LNCaP clone FGC (cell line): ENCODE measurements at regions not wholly inside any gene's neighbourhood (a gene's known extent, or its start where the extent isn't known, plus 50 kb on each side); places are given as distances from the start of the nearest gene placed in this dataset.

Experiments used
- DNase-seq: peaks from one replicate; pipeline ENCODE4 v3.0.0-alpha.2; 2011; ENCODE audit warnings: low read depth
- H3K4me3 ChIP-seq: 2 replicates; pipeline ENCODE4 v1.5.1; 2011; ENCODE audit warnings: mild to moderate bottlenecking, low read depth, low read length, control low read depth
- TF ChIP-seq, protein P1 (sequence below): IDR thresholded peaks from 2 replicates; pipeline ENCODE4 v1.5.1; 2012; ENCODE audit warnings: mild to moderate bottlenecking; ENCODE audit not compliant: control insufficient read depth, insufficient read depth; ENCODE audit errors: extremely low read depth

DNA sequence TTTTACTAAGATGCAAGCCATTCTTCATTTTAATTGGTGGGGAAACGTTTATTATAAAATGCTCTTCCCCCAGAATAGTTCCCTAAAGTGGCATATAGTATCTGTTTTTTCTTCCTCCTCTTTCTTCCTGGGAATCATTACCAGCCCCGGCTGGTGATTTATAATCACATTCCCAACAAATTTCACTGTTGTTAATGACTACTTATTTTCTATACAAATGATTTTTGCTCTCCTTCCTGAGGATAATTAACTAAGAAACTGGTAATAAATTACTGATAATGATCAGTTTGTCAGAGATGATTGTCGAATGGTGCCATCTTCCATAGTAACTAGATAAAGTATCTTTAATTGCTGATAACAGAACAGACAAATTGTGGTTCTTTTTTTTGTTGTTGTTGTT, 785.5 kb upstream of the RBFOX1 start:
- TF ChIP-seq, protein P1, sequence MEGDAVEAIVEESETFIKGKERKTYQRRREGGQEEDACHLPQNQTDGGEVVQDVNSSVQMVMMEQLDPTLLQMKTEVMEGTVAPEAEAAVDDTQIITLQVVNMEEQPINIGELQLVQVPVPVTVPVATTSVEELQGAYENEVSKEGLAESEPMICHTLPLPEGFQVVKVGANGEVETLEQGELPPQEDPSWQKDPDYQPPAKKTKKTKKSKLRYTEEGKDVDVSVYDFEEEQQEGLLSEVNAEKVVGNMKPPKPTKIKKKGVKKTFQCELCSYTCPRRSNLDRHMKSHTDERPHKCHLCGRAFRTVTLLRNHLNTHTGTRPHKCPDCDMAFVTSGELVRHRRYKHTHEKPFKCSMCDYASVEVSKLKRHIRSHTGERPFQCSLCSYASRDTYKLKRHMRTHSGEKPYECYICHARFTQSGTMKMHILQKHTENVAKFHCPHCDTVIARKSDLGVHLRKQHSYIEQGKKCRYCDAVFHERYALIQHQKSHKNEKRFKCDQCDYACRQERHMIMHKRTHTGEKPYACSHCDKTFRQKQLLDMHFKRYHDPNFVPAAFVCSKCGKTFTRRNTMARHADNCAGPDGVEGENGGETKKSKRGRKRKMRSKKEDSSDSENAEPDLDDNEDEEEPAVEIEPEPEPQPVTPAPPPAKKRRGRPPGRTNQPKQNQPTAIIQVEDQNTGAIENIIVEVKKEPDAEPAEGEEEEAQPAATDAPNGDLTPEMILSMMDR = no peak
- no peak overlapping the region for H3K4me3 ChIP-seq
- DNase-seq = no peak

DNA sequence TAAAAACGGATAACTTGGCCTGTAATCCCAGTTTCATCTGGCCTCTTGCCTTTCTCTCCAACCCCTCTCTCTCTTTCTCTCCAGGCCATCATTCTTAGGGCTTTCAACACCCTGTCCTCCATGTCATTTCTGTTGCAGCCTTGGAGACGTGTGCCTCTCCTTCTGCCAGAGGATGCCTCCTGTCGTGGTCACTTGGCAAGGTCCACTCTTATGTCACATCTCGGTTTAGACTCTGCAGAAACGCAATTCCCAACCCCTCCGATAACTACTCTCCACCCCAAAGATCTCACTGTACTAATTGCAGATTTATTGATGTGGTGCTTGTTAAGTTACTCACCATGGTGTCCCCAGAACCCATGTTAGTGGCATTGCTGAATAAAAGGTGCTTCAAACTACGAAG, 787.3 kb upstream of the RBFOX1 start:
- no peak overlapping the region for H3K4me3 ChIP-seq
- DNase-seq = no peak
- TF ChIP-seq, protein P1 = no peak

GRCh38 chr16:6541267-6541666, 791.4 kb upstream of the RBFOX1 start:
- no peak overlapping the region for H3K4me3 ChIP-seq
- DNase-seq = no peak
- TF ChIP-seq, protein P1 = no peak

GRCh38 chr16:6536411-6536810, 796.2 kb upstream of the RBFOX1 start:
- no peak overlapping the region for H3K4me3 ChIP-seq
- TF ChIP-seq, protein P1 = no peak
- DNase-seq = no peak

- TF ChIP-seq, protein P1 = no peak
- no peak overlapping the region for H3K4me3 ChIP-seq
- DNase-seq = no peak
These were observed 801.6 kb upstream of the RBFOX1 start for GRCh38 chr16:6531067-6531466.

- no peak for DNase-seq
- TF ChIP-seq, protein P1 = no peak
- H3K4me3 ChIP-seq = no peak overlapping the region
These were observed 804.4 kb upstream of the RBFOX1 start for GRCh38 chr16:6528217-6528616.

DNA sequence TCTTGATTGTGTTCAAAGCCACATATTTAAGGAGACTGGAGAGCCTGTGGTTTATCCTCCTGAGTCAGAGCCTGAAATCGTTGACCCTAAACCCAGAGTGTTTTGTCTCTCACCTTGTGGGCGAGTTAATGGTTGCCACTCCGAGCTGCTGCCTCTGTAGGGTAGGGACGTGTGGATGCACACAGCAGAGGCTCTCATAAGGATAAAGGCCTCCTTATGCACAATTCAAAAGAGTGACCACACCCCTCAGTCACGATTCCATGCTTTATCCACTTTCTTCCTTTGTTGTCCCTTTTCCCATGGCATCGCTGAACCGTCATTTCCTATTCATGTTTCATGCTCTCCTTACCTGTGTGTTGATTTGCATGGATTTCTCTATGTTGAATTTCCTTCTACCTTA, 805.0 kb upstream of the RBFOX1 start:
- DNase-seq = no peak
- TF ChIP-seq, protein P1 = no peak
- H3K4me3 ChIP-seq = no peak overlapping the region
